H9 (cell line): ENCODE measurements at regions not wholly inside any gene's neighbourhood (a gene's known extent, or its start where the extent isn't known, plus 50 kb on each side); places are given as distances from the start of the nearest gene placed in this dataset.

Source experiments
- DNase-seq: peaks from one replicate; pipeline ENCODE4 v3.0.0-alpha.2; 2017
- H2AFZ ChIP-seq: one replicate; pipeline ENCODE4 v1.6.1; 2013; ENCODE audit warnings: mild to moderate bottlenecking, low read length, control low read depth, moderate library complexity
- H2AK5ac ChIP-seq: 2 replicates; pipeline ENCODE4 v1.6.1; 2013; ENCODE audit warnings: low read length, control low read depth, mixed read lengths; ENCODE audit not compliant: insufficient read length
- H2BK120ac ChIP-seq: one replicate; pipeline ENCODE4 v1.6.1; 2013; ENCODE audit warnings: low read depth, mild to moderate bottlenecking, low read length, control low read depth, inconsistent platforms; ENCODE audit not compliant: poor library complexity, severe bottlenecking
- H2BK12ac ChIP-seq: 2 replicates; pipeline ENCODE4 v1.6.1; 2013; ENCODE audit warnings: low read length, control low read depth, mixed read lengths, low read depth; ENCODE audit not compliant: insufficient read length
- H2BK15ac ChIP-seq: 2 replicates; pipeline ENCODE4 v1.6.1; 2013; ENCODE audit warnings: low read depth, low read length, control low read depth
- H2BK20ac ChIP-seq: one replicate; pipeline ENCODE4 v1.6.1; 2013; ENCODE audit warnings: low read depth, mild to moderate bottlenecking, low read length, control low read depth, inconsistent platforms; ENCODE audit not compliant: poor library complexity, severe bottlenecking
- H2BK5ac ChIP-seq: 2 replicates; pipeline ENCODE4 v1.6.1; 2013; ENCODE audit warnings: low read length, control low read depth, mixed read lengths; ENCODE audit not compliant: insufficient read length
- H3K14ac ChIP-seq: 2 replicates; pipeline ENCODE4 v1.6.1; 2013; ENCODE audit warnings: low read length, control low read depth; ENCODE audit not compliant: insufficient read depth
- H3K18ac ChIP-seq: 2 replicates; pipeline ENCODE4 v1.6.1; 2013; ENCODE audit warnings: low read depth, mild to moderate bottlenecking, mixed read lengths, low read length, control low read depth; ENCODE audit not compliant: insufficient read length
- H3K23ac ChIP-seq: 2 replicates; pipeline ENCODE4 v1.6.1; 2013; ENCODE audit warnings: low read length, control low read depth, mixed read lengths, low read depth; ENCODE audit not compliant: insufficient read length
- H3K23me2 ChIP-seq: 2 replicates; pipeline ENCODE4 v1.6.1; 2013; ENCODE audit warnings: low read depth, mild to moderate bottlenecking, mixed read lengths, low read length, control low read depth; ENCODE audit not compliant: insufficient read length, poor library complexity, severe bottlenecking
- H3K27ac ChIP-seq: 2 replicates; pipeline ENCODE4 v1.5.1; 2013; ENCODE audit warnings: low read length, control low read depth, mixed read lengths, low read depth; ENCODE audit not compliant: insufficient read length
- H3K27me3 ChIP-seq: 2 replicates; pipeline ENCODE4 v1.6.1; 2013; ENCODE audit warnings: low read length, control low read depth, inconsistent platforms; ENCODE audit not compliant: insufficient read depth
- H3K4ac ChIP-seq: 2 replicates; pipeline ENCODE4 v1.6.1; 2013; ENCODE audit warnings: low read depth, mild to moderate bottlenecking, control low read depth, inconsistent platforms, low read length, moderate library complexity
- H3K4me1 ChIP-seq: 2 replicates; pipeline ENCODE4 v1.6.1; 2013; ENCODE audit warnings: low read length, control low read depth, inconsistent platforms; ENCODE audit not compliant: insufficient read depth
- H3K4me2 ChIP-seq: 2 replicates; pipeline ENCODE4 v1.6.1; 2013; ENCODE audit warnings: low read length, control low read depth, mixed read lengths; ENCODE audit not compliant: insufficient read length, insufficient read depth
- H3K56ac ChIP-seq: 2 replicates; pipeline ENCODE4 v1.6.1; 2013; ENCODE audit warnings: low read depth, mild to moderate bottlenecking, mixed read lengths, low read length, control low read depth; ENCODE audit not compliant: insufficient read length
- H3K79me1 ChIP-seq: 2 replicates; pipeline ENCODE4 v1.6.1; 2013; ENCODE audit warnings: low read depth, mild to moderate bottlenecking, moderate library complexity, low read length, control low read depth, inconsistent platforms; ENCODE audit not compliant: insufficient read depth, poor library complexity, severe bottlenecking
- H3K79me2 ChIP-seq: 2 replicates; pipeline ENCODE4 v1.6.1; 2013; ENCODE audit warnings: low read length, control low read depth, inconsistent platforms; ENCODE audit not compliant: insufficient read depth
- H3K9ac ChIP-seq: 2 replicates; pipeline ENCODE4 v1.6.1; 2013; ENCODE audit warnings: low read length, control low read depth, mixed read lengths; ENCODE audit not compliant: insufficient read length; ENCODE audit errors: extremely low read depth
- H3K9me3 ChIP-seq: one replicate; pipeline ENCODE4 v1.6.1; 2013; ENCODE audit warnings: low read depth, low read length, inconsistent platforms; ENCODE audit not compliant: control insufficient read depth
- H3T11ph ChIP-seq: one replicate; pipeline ENCODE4 v1.6.1; 2013; ENCODE audit warnings: mild to moderate bottlenecking, low read length, control low read depth, inconsistent platforms
- H4K20me1 ChIP-seq: one replicate; pipeline ENCODE4 v1.6.1; 2013; ENCODE audit not compliant: control insufficient read depth, insufficient read length, insufficient read depth
- H4K5ac ChIP-seq: 2 replicates; pipeline ENCODE4 v1.6.1; 2013; ENCODE audit warnings: low read depth, mild to moderate bottlenecking, mixed read lengths, low read length, control low read depth; ENCODE audit not compliant: insufficient read length
- H4K8ac ChIP-seq: replicated peaks from 2 replicates; pipeline ENCODE4 v1.6.1; 2013; ENCODE audit warnings: low read length, control low read depth, mixed read lengths, low read depth; ENCODE audit not compliant: insufficient read length
- H4K91ac ChIP-seq: 2 replicates; pipeline ENCODE4 v1.6.1; 2013; ENCODE audit warnings: low read depth, mild to moderate bottlenecking, moderate library complexity, mixed read lengths, low read length, control low read depth; ENCODE audit not compliant: insufficient read length
- H3K27ac Mint-ChIP-seq, 3 experiments: 2 replicates in 2 of 3; 3 replicates in 1 of 3; pipeline ENCODE4 v1.8.0; 2020 to 2021; ENCODE audit warnings: mixed read lengths in 3 of 3, mild to moderate bottlenecking in 1 of 3, moderate library complexity in 1 of 3
- H3K27me3 Mint-ChIP-seq: 2 replicates; pipeline ENCODE4 v1.8.0; 2021; ENCODE audit warnings: low read depth, mild to moderate bottlenecking, moderate library complexity, mixed read lengths
- H3K36me3 Mint-ChIP-seq, 3 experiments: 2 replicates in 2 of 3; 3 replicates in 1 of 3; pipeline ENCODE4 v1.8.0; 2020 to 2021; ENCODE audit warnings: low read depth in 3 of 3, mixed read lengths in 3 of 3; ENCODE audit not compliant: insufficient read depth in 1 of 3
- H3K4me1 Mint-ChIP-seq, 2 experiments: 2 replicates each; pipeline ENCODE4 v1.8.0; 2020; ENCODE audit warnings: mixed read lengths in 2 of 2
- H3K4me3 Mint-ChIP-seq, 2 experiments: 2 replicates in 1 of 2; 3 replicates in 1 of 2; pipeline ENCODE4 v1.8.0; 2020 to 2021; ENCODE audit warnings: mild to moderate bottlenecking in 2 of 2, mixed read lengths in 2 of 2, moderate library complexity in 1 of 2
- H3K9me3 Mint-ChIP-seq, 2 experiments: 2 replicates in 1 of 2; 3 replicates in 1 of 2; pipeline ENCODE4 v1.8.0; 2020; ENCODE audit warnings: mild to moderate bottlenecking in 2 of 2, mixed read lengths in 2 of 2, moderate library complexity in 1 of 2
- CTCF ChIP-seq: fragments of 200-600 bp; sonication (generic); conservative IDR thresholded peaks from 3 replicates; pipeline ENCODE4 v1.8.0; 2021; ENCODE audit warnings: antibody characterized with exemption, mild to moderate bottlenecking
- WGBS: extraction: QIAGEN DNeasy Blood & Tissue Kit; methylation state at CpG from one replicate; pipeline ENCODE4 v1.1.7; 2013; ENCODE audit warnings: missing lambda C conversion rate, low lambda C conversion rate, mixed read lengths; ENCODE audit not compliant: insufficient read length; ENCODE audit errors: extremely low coverage; 5-methylcytosine and 5-hydroxymethylcytosine counted together

GRCh38 chr4:130985371-130985770 lies 1889.4 kb downstream of the C4orf33 start:
- Histone ChIP-seq H2BK120ac (no peak overlapping the region), H2BK12ac (no peak overlapping the region), H3K79me1 (no peaks in the 10 kb centered on the region), H4K8ac (no peak overlapping the region), H3K4me2 (no peak overlapping the region), H2BK5ac (no peak overlapping the region), H3K27me3 (no peaks in the 10 kb centered on the region), H3K9me3 (no peaks in the 10 kb centered on the region), H2AK5ac (no peak overlapping the region), H3K56ac (no peak overlapping the region), H3K4ac (no peak overlapping the region), H3K9ac (no peak overlapping the region), H3K23me2 (no peaks in the 10 kb centered on the region), H3K14ac (no peak overlapping the region), H2AFZ (no peak overlapping the region), H3K4me1 (no peaks in the 10 kb centered on the region), H3K23ac (no peak overlapping the region), H4K91ac (no peak overlapping the region), H4K5ac (no peak overlapping the region), H3K18ac (no peak overlapping the region), H3T11ph (no peak overlapping the region), H2BK20ac (no peak overlapping the region), H3K79me2 (no peaks in the 10 kb centered on the region), H2BK15ac (no peak overlapping the region), H3K27ac (no peak overlapping the region), H4K20me1 (no peaks in the 10 kb centered on the region)
- Mint-ChIP-seq H3K27ac (no peak overlapping the region), H3K4me3 (no peak overlapping the region), H3K9me3 (peaks cover 0 to 3% of the 10 kb centered on the region in 2 experiments; a peak in 2 of 5 replicates), H3K36me3 (peaks cover 0 to 4% (median 2%) of the 10 kb centered on the region in 3 experiments; a peak in 1 of 7 replicates), H3K4me1 (peaks cover 4 to 5% of the 10 kb centered on the region in 2 experiments; a peak in 2 of 4 replicates), H3K27me3 (no peaks in the 10 kb centered on the region)
- no CpG with 5 or more reads among the region's 4 CpGs for WGBS
- no peak for DNase-seq
- no peak for TF ChIP-seq CTCF
